ENCODE measurements at regions not wholly inside any gene's neighbourhood (a gene's known extent, or its start where the extent isn't known, plus 50 kb on each side); places are given as distances from the start of the nearest gene placed in this dataset.

DNA sequence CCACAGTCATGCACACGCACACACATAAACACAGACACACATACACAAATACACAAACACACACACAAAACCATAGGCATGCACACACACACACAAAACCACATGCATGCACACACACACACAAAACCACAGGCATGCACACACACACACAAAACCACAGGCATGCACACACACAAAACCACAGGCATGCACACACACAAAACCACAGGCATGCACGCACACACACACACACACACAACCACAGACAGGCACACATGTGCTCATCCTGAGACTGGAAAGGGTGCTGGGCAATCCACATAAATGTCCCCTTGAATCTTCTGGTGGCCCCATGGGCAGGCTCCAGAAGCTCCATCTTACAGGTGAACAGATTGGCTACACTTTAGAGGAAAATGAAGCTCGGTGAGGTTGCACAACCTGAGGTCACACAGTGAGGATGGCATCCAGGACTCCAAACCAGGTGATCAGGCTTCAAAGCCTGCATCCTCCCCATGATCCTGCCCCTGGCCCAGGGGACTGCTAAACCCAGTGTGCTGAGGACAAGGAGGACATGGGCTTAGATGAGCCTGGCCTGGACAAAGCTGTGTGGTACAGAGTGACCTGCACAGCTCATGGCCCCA is 144.8 kb downstream of the GADD45G start:
- no peaks in the 10 kb centered on the region for H3K9me3 Mint-ChIP-seq (ENCODE audit: unreplicated experiment)
- peaks cover 23% of the 10 kb centered on the region for H3K4me1 Mint-ChIP-seq (ENCODE audit: unreplicated experiment)
- no peak overlapping the region for H3K27ac Mint-ChIP-seq (ENCODE audit: unreplicated experiment)
- TF ChIP-seq, protein P1, sequence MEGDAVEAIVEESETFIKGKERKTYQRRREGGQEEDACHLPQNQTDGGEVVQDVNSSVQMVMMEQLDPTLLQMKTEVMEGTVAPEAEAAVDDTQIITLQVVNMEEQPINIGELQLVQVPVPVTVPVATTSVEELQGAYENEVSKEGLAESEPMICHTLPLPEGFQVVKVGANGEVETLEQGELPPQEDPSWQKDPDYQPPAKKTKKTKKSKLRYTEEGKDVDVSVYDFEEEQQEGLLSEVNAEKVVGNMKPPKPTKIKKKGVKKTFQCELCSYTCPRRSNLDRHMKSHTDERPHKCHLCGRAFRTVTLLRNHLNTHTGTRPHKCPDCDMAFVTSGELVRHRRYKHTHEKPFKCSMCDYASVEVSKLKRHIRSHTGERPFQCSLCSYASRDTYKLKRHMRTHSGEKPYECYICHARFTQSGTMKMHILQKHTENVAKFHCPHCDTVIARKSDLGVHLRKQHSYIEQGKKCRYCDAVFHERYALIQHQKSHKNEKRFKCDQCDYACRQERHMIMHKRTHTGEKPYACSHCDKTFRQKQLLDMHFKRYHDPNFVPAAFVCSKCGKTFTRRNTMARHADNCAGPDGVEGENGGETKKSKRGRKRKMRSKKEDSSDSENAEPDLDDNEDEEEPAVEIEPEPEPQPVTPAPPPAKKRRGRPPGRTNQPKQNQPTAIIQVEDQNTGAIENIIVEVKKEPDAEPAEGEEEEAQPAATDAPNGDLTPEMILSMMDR (IDR thresholded peaks at IDR 0.05; ENCODE audit: unreplicated experiment), result no peak
- no peak for DNase-seq (ENCODE audit: low spot score)
- H3K4me3 Mint-ChIP-seq (ENCODE audit: unreplicated experiment), result peak overlapping the region; percentile 19
- peaks cover 11% of the 10 kb centered on the region for H3K27me3 Mint-ChIP-seq (ENCODE audit: unreplicated experiment)
- peaks cover 4% of the 10 kb centered on the region for H3K36me3 Mint-ChIP-seq (ENCODE audit: low read depth, unreplicated experiment)

DNA sequence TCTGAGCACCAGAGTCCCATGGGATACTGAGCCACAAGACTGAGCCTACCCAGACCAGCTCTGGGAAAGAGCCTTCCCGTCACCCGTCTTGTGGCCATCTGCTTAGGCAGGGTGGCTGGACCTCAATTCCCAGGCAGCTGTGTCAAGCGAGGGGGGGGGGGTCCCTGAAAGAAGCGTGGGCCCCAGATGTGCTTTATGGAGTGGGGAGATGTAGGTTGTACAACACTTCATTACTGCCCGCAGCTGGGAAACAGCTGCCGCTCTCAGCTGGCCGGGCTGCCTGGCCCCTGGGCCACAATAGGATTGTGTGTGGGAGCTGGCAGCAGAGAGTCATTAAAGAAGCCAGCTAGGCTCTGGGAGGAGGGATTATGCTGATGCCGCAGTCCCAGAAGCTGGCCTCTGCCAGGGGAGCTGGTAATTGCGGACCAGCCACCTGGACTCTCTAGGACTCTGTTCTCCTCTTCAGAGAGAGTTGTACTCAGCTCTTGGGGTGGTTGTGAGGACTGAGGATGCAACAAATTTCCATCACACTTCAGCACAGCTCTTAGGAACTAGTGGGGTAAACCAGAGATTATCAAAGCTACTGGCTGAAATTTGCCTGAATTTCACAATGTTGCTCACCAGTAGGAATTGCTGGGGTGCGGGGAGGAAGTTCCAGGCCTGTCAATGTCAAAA is 145.4 kb downstream of the GADD45G start:
- DNase-seq (ENCODE audit: low spot score), result no peak
- Mint-ChIP-seq H3K27me3 (ENCODE audit: unreplicated experiment) (peaks cover 11% of the 10 kb centered on the region), H3K27ac (ENCODE audit: unreplicated experiment) (no peak overlapping the region), H3K4me1 (ENCODE audit: unreplicated experiment) (peaks cover 23% of the 10 kb centered on the region), H3K4me3 (ENCODE audit: unreplicated experiment) (no peak overlapping the region), H3K9me3 (ENCODE audit: unreplicated experiment) (no peaks in the 10 kb centered on the region), H3K36me3 (ENCODE audit: low read depth, unreplicated experiment) (peaks cover 4% of the 10 kb centered on the region)
- TF ChIP-seq, protein P1 (IDR thresholded peaks at IDR 0.05; ENCODE audit: unreplicated experiment), result no peak

DNA sequence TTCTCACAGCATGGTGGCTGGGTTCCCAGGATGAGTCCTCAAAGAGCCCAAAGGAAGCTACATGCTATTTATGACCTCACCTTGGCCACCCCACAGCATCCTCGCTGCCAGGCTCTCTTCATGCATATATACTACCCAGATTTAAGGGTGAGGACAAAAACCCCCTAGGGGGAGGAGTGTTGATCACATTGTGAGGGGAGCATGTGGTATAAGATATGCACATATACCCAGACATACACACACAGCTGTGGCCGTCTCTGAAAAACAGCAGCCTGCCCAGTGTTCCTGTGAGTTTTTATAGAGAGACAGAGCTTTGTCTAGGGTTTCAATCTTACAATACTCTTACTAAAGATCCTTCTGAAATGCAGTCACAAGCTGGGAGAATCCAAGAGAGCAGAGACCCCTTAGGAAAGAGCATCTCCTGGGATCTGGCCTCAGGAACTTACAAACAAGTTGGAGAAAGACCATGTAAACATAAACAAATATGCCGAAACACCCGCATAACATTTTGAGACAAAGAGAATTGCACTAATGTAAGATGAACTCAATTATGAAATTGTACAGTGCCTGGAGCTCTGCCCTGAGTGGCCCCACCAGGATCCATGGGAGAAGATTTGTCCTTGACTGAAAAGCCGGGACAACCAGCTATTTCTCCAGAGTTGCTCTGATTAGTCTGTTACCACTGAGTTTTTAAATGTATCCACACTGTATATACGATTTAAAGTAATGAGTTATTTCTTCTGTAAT is 146.4 kb downstream of the GADD45G start:
- H3K27ac Mint-ChIP-seq (ENCODE audit: unreplicated experiment), result no peak overlapping the region
- no peaks in the 10 kb centered on the region for H3K9me3 Mint-ChIP-seq (ENCODE audit: unreplicated experiment)
- H3K4me1 Mint-ChIP-seq (ENCODE audit: unreplicated experiment), result peaks cover 23% of the 10 kb centered on the region
- DNase-seq (ENCODE audit: low spot score), result no peak
- H3K27me3 Mint-ChIP-seq (ENCODE audit: unreplicated experiment), result peaks cover 12% of the 10 kb centered on the region
- no peak overlapping the region for H3K4me3 Mint-ChIP-seq (ENCODE audit: unreplicated experiment)
- H3K36me3 Mint-ChIP-seq (ENCODE audit: low read depth, unreplicated experiment), result peaks cover 4% of the 10 kb centered on the region
- TF ChIP-seq, protein P1 (IDR thresholded peaks at IDR 0.05; ENCODE audit: unreplicated experiment), result no peak

DNA sequence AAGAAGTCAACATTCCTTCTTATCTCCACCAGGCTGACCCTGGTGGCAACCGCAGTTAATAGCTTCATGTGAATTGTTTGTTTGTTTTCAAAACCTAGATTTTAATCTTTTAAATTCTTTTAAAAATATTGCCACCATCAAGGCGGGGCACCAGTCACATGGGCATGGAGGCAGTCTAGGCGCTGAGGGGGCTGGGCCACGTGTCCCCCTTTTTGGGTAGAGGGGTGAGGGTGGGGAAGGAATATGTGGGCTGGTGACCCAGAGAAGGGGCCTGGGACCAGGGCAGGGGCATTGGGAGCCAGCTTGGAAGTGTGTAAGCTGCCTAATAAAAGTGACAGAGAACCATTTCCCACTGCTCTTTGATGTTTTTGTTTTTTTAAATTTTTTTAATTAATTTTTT is 147.3 kb downstream of the GADD45G start:
- peaks cover 23% of the 10 kb centered on the region for H3K4me1 Mint-ChIP-seq (ENCODE audit: unreplicated experiment)
- H3K9me3 Mint-ChIP-seq (ENCODE audit: unreplicated experiment), result no peaks in the 10 kb centered on the region
- H3K36me3 Mint-ChIP-seq (ENCODE audit: low read depth, unreplicated experiment), result peaks cover 4% of the 10 kb centered on the region
- peaks cover 12% of the 10 kb centered on the region for H3K27me3 Mint-ChIP-seq (ENCODE audit: unreplicated experiment)
- no peak overlapping the region for H3K27ac Mint-ChIP-seq (ENCODE audit: unreplicated experiment)
- TF ChIP-seq, protein P1 (IDR thresholded peaks at IDR 0.05; ENCODE audit: unreplicated experiment), result no peak
- no peak for DNase-seq (ENCODE audit: low spot score)
- no peak overlapping the region for H3K4me3 Mint-ChIP-seq (ENCODE audit: unreplicated experiment)

Data from endothelial cell (in vitro differentiated cells).